Mesendoderm (in vitro differentiated cells): ENCODE measurements at regions not wholly inside any gene's neighbourhood (a gene's known extent, or its start where the extent isn't known, plus 50 kb on each side); places are given as distances from the start of the nearest gene placed in this dataset.

Experiments
- DNase-seq: peaks from one replicate; pipeline ENCODE4 v3.0.0; 2013
- H2AK5ac ChIP-seq: 2 replicates; pipeline ENCODE4 v1.6.1; 2013; ENCODE audit warnings: low read length, inconsistent platforms
- H2BK120ac ChIP-seq: 2 replicates; pipeline ENCODE4 v1.6.1; 2013; ENCODE audit warnings: low read depth, mild to moderate bottlenecking, low read length, moderate library complexity, mixed read lengths
- H2BK15ac ChIP-seq: replicated peaks from 2 replicates; pipeline ENCODE4 v1.6.1; 2013; ENCODE audit warnings: low read depth, mild to moderate bottlenecking, moderate library complexity
- H2BK5ac ChIP-seq: 2 replicates; pipeline ENCODE4 v1.6.1; 2013; ENCODE audit warnings: low read length, inconsistent platforms
- H3K18ac ChIP-seq: 2 replicates; pipeline ENCODE4 v1.6.1; 2013; ENCODE audit warnings: mild to moderate bottlenecking, low read length, mixed read lengths
- H3K23ac ChIP-seq: one replicate; pipeline ENCODE4 v1.6.1; 2013; ENCODE audit warnings: low read length
- H3K27ac ChIP-seq: 2 replicates; pipeline ENCODE4 v1.5.1; 2013; ENCODE audit warnings: low read depth, mild to moderate bottlenecking, inconsistent platforms, low read length, moderate library complexity
- H3K27me3 ChIP-seq: 2 replicates; pipeline ENCODE4 v1.6.1; 2013; ENCODE audit warnings: low read length, control low read depth, mild to moderate bottlenecking, inconsistent platforms; ENCODE audit not compliant: insufficient read depth, poor library complexity
- H3K36me3 ChIP-seq: 2 replicates; pipeline ENCODE4 v1.6.1; 2013; ENCODE audit warnings: low read length, inconsistent platforms; ENCODE audit not compliant: control insufficient read depth, insufficient read depth
- H3K4ac ChIP-seq: one replicate; pipeline ENCODE4 v1.6.1; 2013; ENCODE audit warnings: low read depth, mild to moderate bottlenecking, low read length, moderate library complexity
- H3K4me1 ChIP-seq: 2 replicates; pipeline ENCODE4 v1.6.1; 2013; ENCODE audit warnings: low read depth, low read length, inconsistent platforms; ENCODE audit not compliant: control insufficient read depth
- H3K4me2 ChIP-seq: 2 replicates; pipeline ENCODE4 v1.6.1; 2013; ENCODE audit warnings: low read length
- H3K4me3 ChIP-seq: 2 replicates; pipeline ENCODE4 v1.5.1; 2013; ENCODE audit warnings: mild to moderate bottlenecking, low read length
- H3K56ac ChIP-seq: one replicate; pipeline ENCODE4 v1.6.1; 2013; ENCODE audit warnings: low read length
- H3K79me1 ChIP-seq: 2 replicates; pipeline ENCODE4 v1.6.1; 2013; ENCODE audit warnings: low read length, inconsistent platforms
- H3K79me2 ChIP-seq: 2 replicates; pipeline ENCODE4 v1.6.1; 2013; ENCODE audit warnings: mild to moderate bottlenecking, low read length; ENCODE audit not compliant: control insufficient read depth, insufficient read depth
- H3K9ac ChIP-seq: 2 replicates; pipeline ENCODE4 v1.6.1; 2013; ENCODE audit warnings: low read length, inconsistent platforms
- H4K5ac ChIP-seq: one replicate; pipeline ENCODE4 v1.6.1; 2013; ENCODE audit warnings: low read length
- H4K8ac ChIP-seq: one replicate; pipeline ENCODE4 v1.6.1; 2013; ENCODE audit warnings: low read depth, mild to moderate bottlenecking, control low read depth, low read length, moderate library complexity
- WGBS: extraction: QIAGEN DNeasy Blood & Tissue Kit; methylation state at CpG from one replicate; pipeline ENCODE4 v1.1.7; 2013; ENCODE audit warnings: low lambda C conversion rate, missing lambda C conversion rate; ENCODE audit not compliant: insufficient coverage; ENCODE audit errors: extremely low coverage; 5-methylcytosine and 5-hydroxymethylcytosine counted together

DNA sequence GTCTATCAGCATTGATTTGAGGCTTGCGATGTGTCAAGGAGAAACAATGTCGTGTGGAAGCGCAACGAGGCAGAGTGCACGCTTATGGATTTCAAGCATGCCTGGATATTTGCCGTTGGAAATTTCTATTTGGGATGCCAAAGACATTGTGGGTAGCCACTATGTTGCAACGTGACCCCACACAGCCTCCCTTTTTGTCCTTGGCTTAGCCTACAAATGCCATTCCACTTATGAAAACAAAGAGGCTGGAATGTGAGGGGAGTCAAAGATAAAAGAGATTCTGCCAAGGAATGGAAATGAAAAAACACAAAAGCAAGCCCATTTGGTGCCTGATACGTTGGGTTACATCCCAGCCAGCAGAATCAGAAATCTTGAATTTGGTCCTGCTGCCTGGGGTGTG is 721.2 kb downstream of the GALR1 start:
- no peaks in the 10 kb centered on the region for H3K4me1 ChIP-seq
- H3K56ac ChIP-seq, result no peak overlapping the region
- DNase-seq, result peak; percentile 43
- no peak overlapping the region for H3K4ac ChIP-seq
- no peak overlapping the region for H4K5ac ChIP-seq
- no peak overlapping the region for H3K23ac ChIP-seq
- no peak overlapping the region for H2BK15ac ChIP-seq
- H3K4me3 ChIP-seq, result no peak overlapping the region
- no peak overlapping the region for H2BK120ac ChIP-seq
- H3K79me1 ChIP-seq, result no peaks in the 10 kb centered on the region
- H3K18ac ChIP-seq, result no peak overlapping the region
- H3K9ac ChIP-seq, result no peak overlapping the region
- no CpG with 5 or more reads among the region's 8 CpGs for WGBS
- H4K8ac ChIP-seq, result no peak overlapping the region
- no peaks in the 10 kb centered on the region for H3K36me3 ChIP-seq
- H3K27me3 ChIP-seq, result no peaks in the 10 kb centered on the region
- no peaks in the 10 kb centered on the region for H3K79me2 ChIP-seq
- H3K27ac ChIP-seq, result no peak overlapping the region
- no peak overlapping the region for H3K4me2 ChIP-seq
- no peak overlapping the region for H2AK5ac ChIP-seq
- H2BK5ac ChIP-seq, result no peak overlapping the region

DNA sequence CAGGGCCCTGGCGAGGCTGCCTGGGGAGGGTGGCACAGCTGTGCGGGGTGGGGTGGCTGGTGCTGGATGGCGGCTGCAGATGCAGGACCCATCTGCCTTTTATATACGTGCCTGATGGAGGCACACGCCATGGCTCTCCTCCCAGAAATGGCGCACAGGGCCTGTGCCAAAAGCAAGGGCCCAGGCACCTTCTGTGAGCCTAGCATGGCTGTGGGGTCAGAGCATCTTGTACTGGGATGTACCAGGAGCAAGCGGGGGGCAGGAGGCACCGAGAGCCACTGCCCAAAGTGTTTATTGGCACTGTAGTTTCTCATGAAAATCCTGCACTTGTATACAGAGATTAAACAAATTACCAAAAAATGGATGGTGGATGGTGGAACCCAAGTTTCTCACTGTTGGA is 724.1 kb downstream of the GALR1 start:
- Histone ChIP-seq H3K4me1 (no peaks in the 10 kb centered on the region), H3K79me2 (no peaks in the 10 kb centered on the region), H3K9ac (no peak overlapping the region), H3K79me1 (no peaks in the 10 kb centered on the region), H3K4me2 (no peak overlapping the region), H4K5ac (no peak overlapping the region), H3K36me3 (no peaks in the 10 kb centered on the region), H2AK5ac (no peak overlapping the region), H3K4me3 (no peak overlapping the region), H3K27me3 (no peaks in the 10 kb centered on the region), H2BK120ac (no peak overlapping the region), H3K18ac (no peak overlapping the region), H3K23ac (no peak overlapping the region), H3K27ac (no peak overlapping the region), H3K56ac (no peak overlapping the region), H2BK15ac (no peak overlapping the region), H3K4ac (no peak overlapping the region), H2BK5ac (no peak overlapping the region), H4K8ac (no peak overlapping the region)
- no peak for DNase-seq
- WGBS, result no CpG with 5 or more reads among the region's 8 CpGs

DNA sequence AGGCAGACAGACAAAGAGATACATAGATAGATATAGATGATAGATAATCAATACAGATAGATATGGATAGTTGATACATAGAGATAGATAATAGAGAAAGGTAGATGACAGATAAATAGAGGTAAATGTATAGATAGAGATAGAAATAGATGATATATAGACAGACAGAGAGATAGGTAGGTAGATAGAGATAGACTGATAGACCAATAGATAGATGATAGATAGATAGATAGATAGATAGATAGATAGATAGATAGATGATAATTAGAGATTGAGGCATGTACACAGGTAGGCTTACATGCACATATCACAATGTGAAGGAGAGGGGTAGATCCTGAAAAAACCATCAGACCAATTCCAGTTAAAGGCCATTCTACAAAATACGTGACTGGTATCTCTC is 724.7 kb downstream of the GALR1 start:
- H3K36me3 ChIP-seq, result no peaks in the 10 kb centered on the region
- H3K56ac ChIP-seq, result no peak overlapping the region
- no peak overlapping the region for H3K27ac ChIP-seq
- H3K4me3 ChIP-seq, result no peak overlapping the region
- no peaks in the 10 kb centered on the region for H3K79me2 ChIP-seq
- H3K23ac ChIP-seq, result no peak overlapping the region
- WGBS, result no CpG with 5 or more reads among the region's 1 CpG
- no peak overlapping the region for H4K8ac ChIP-seq
- no peak overlapping the region for H3K4me2 ChIP-seq
- no peak overlapping the region for H3K18ac ChIP-seq
- no peak overlapping the region for H3K9ac ChIP-seq
- H2BK5ac ChIP-seq, result no peak overlapping the region
- no peak overlapping the region for H3K4ac ChIP-seq
- H3K27me3 ChIP-seq, result no peaks in the 10 kb centered on the region
- H4K5ac ChIP-seq, result no peak overlapping the region
- no peak overlapping the region for H2BK120ac ChIP-seq
- no peak overlapping the region for H2BK15ac ChIP-seq
- no peak for DNase-seq
- no peaks in the 10 kb centered on the region for H3K79me1 ChIP-seq
- no peaks in the 10 kb centered on the region for H3K4me1 ChIP-seq
- no peak overlapping the region for H2AK5ac ChIP-seq

DNA sequence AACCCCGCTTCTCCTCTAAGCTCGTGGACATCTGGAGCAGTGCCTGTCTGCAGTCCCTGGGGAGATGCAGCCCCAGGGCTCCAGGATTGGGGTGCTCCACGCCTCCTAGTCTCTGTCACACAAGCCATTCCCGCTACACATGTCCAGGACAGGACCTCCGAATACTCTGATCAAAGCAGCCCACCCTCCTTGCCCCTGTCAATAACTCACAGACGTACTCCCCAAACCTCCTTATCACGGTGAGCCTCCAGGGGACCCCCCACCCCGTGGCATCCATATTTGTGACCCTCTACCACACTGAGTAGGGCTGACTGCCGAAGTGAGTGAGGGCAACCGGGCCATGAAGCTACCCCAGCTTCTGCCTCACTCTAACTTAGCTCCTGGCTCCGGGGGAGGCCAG is 727.7 kb downstream of the GALR1 start:
- Histone ChIP-seq H3K27me3 (no peaks in the 10 kb centered on the region), H3K18ac (no peak overlapping the region), H4K5ac (no peak overlapping the region), H3K56ac (no peak overlapping the region), H3K9ac (no peak overlapping the region), H3K4ac (no peak overlapping the region), H3K79me2 (no peaks in the 10 kb centered on the region), H3K4me1 (no peaks in the 10 kb centered on the region), H3K36me3 (no peaks in the 10 kb centered on the region), H2BK120ac (no peak overlapping the region), H2BK15ac (no peak overlapping the region), H2AK5ac (no peak overlapping the region), H3K27ac (no peak overlapping the region), H4K8ac (no peak overlapping the region), H2BK5ac (no peak overlapping the region), H3K4me2 (no peak overlapping the region), H3K79me1 (no peaks in the 10 kb centered on the region), H3K4me3 (no peak overlapping the region), H3K23ac (no peak overlapping the region)
- no CpG with 5 or more reads among the region's 11 CpGs for WGBS
- DNase-seq, result no peak

DNA sequence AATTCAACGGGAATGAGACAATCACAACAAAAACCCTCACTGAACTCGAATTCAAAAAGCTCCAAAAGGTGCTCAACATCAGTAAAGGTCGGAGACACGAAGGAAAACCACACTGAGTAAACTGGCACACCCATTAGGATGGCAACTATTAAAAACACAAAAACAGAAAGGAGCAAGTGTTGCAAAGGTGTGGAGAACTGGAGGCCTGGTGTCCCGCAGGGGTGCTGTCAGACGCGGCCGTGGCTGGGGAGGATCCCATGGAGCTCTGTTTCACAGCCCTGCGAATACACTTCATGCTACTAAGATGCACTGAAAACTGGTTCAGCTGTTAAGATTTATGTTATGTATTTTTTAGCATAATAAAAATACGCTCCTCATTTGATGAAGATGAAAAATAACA is 730.6 kb downstream of the GALR1 start:
- H3K27me3 ChIP-seq, result no peaks in the 10 kb centered on the region
- H3K56ac ChIP-seq, result no peak overlapping the region
- H3K79me2 ChIP-seq, result no peaks in the 10 kb centered on the region
- H2BK15ac ChIP-seq, result no peak overlapping the region
- no peaks in the 10 kb centered on the region for H3K4me1 ChIP-seq
- H3K9ac ChIP-seq, result no peak overlapping the region
- no peaks in the 10 kb centered on the region for H3K79me1 ChIP-seq
- no peak overlapping the region for H2BK5ac ChIP-seq
- no peak overlapping the region for H3K18ac ChIP-seq
- H4K8ac ChIP-seq, result no peak overlapping the region
- no peak for DNase-seq
- H3K36me3 ChIP-seq, result no peaks in the 10 kb centered on the region
- H3K23ac ChIP-seq, result no peak overlapping the region
- no peak overlapping the region for H2AK5ac ChIP-seq
- H4K5ac ChIP-seq, result no peak overlapping the region
- no peak overlapping the region for H3K4ac ChIP-seq
- no peak overlapping the region for H3K27ac ChIP-seq
- no peak overlapping the region for H2BK120ac ChIP-seq
- H3K4me3 ChIP-seq, result no peak overlapping the region
- WGBS, result no CpG with 5 or more reads among the region's 10 CpGs
- H3K4me2 ChIP-seq, result no peak overlapping the region

DNA sequence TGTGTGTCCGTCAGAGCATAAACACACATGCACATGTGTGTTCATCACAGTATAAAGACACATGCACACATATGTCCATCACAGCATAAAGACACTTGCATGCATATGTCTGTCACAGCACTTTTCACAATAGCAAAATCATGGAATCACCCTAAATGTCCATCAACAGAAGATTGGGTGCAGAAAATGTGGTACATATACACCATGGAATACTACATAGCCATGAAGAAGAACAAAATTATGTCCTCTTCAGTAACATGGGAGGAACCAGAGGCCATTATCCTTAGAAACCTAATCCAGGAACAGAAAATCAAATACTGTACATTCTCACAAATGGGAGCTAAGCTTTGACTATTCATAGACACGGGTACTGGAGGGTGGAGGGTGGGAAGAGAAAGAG is 732.2 kb downstream of the GALR1 start:
- Histone ChIP-seq H3K4me1 (no peaks in the 10 kb centered on the region), H2BK5ac (no peak overlapping the region), H3K27ac (no peak overlapping the region), H3K4me3 (no peak overlapping the region), H3K9ac (no peak overlapping the region), H3K18ac (no peak overlapping the region), H3K56ac (no peak overlapping the region), H3K23ac (no peak overlapping the region), H2BK15ac (no peak overlapping the region), H3K27me3 (no peaks in the 10 kb centered on the region), H3K79me2 (no peaks in the 10 kb centered on the region), H2BK120ac (no peak overlapping the region), H4K5ac (no peak overlapping the region), H4K8ac (no peak overlapping the region), H3K36me3 (no peaks in the 10 kb centered on the region), H2AK5ac (no peak overlapping the region), H3K4ac (no peak overlapping the region), H3K79me1 (no peaks in the 10 kb centered on the region), H3K4me2 (no peak overlapping the region)
- DNase-seq, result no peak
- WGBS, result no CpG with 5 or more reads among the region's 2 CpGs
